ENCODE measurements at regions not wholly inside any gene's neighbourhood (a gene's known extent, or its start where the extent isn't known, plus 50 kb on each side); places are given as distances from the start of the nearest gene placed in this dataset.

DNA sequence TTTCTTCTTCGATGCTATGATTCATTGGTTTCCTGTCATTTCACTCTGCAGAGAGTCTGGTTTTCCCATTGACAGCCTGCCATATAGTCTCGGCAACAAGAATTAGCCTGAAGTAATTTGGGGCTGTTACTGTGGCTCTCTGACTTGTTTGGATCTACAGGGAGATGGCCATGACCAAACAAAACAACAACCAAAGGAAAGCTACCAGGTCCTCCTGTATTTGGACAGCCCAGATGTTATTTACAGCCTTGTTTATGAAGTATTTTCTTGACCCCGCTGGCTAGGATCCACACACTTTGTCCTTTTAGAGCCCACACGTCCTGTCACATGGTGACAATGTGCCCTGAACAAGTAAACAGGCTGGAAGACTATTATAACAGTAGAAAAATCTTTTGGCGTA is 111.4 kb upstream of the PREP start (continued):
- TF ChIP-seq, protein P1, sequence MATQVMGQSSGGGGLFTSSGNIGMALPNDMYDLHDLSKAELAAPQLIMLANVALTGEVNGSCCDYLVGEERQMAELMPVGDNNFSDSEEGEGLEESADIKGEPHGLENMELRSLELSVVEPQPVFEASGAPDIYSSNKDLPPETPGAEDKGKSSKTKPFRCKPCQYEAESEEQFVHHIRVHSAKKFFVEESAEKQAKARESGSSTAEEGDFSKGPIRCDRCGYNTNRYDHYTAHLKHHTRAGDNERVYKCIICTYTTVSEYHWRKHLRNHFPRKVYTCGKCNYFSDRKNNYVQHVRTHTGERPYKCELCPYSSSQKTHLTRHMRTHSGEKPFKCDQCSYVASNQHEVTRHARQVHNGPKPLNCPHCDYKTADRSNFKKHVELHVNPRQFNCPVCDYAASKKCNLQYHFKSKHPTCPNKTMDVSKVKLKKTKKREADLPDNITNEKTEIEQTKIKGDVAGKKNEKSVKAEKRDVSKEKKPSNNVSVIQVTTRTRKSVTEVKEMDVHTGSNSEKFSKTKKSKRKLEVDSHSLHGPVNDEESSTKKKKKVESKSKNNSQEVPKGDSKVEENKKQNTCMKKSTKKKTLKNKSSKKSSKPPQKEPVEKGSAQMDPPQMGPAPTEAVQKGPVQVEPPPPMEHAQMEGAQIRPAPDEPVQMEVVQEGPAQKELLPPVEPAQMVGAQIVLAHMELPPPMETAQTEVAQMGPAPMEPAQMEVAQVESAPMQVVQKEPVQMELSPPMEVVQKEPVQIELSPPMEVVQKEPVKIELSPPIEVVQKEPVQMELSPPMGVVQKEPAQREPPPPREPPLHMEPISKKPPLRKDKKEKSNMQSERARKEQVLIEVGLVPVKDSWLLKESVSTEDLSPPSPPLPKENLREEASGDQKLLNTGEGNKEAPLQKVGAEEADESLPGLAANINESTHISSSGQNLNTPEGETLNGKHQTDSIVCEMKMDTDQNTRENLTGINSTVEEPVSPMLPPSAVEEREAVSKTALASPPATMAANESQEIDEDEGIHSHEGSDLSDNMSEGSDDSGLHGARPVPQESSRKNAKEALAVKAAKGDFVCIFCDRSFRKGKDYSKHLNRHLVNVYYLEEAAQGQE (IDR thresholded peaks at IDR 0.05; ENCODE audit: borderline replicate concordance in 1 of 2, low read depth in 1 of 2, low read length in 2 of 2): no peak
- TF ChIP-seq HCFC1 (IDR thresholded peaks at IDR 0.05; ENCODE audit: low read depth, low read length): no peak
- TF ChIP-seq, protein P2, sequence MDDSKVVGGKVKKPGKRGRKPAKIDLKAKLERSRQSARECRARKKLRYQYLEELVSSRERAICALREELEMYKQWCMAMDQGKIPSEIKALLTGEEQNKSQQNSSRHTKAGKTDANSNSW (CRISPR knock-in tag; IDR thresholded peaks at IDR 0.05; ENCODE audit: borderline replicate concordance): no peak

GRCh38 chr6:105511639-105512038 is 108.8 kb upstream of the PREP start:
- H3K27ac ChIP-seq (ENCODE audit: extremely low read length, insufficient read depth, low read length): no peak overlapping the region
- no peak overlapping the region for H3K9ac ChIP-seq (ENCODE audit: insufficient read depth, low read depth, low read length)
- H2AFZ ChIP-seq (ENCODE audit: low read length): no peak overlapping the region
- H3K4me2 ChIP-seq (ENCODE audit: low read depth, low read length): no peak overlapping the region
- ATAC-seq (no peak), FAIRE-seq (no peak), DNase-seq (ENCODE audit: low spot score) (no peak)
- H3K4me1 ChIP-seq (ENCODE audit: insufficient read depth, low read length): no peaks in the 10 kb centered on the region
- no peak overlapping the region for H3K4me3 ChIP-seq (replicated peaks in 1 of 3; ENCODE audit: insufficient read depth in 1 of 3, low read depth in 2 of 3, low read length in 3 of 3)
- H3K27me3 ChIP-seq (ENCODE audit: control insufficient read depth in 1 of 2, insufficient read depth in 2 of 2, low read length in 2 of 2): no peaks in the 10 kb centered on the region; a peak in 1 of 5 replicates
- H3K79me2 ChIP-seq (ENCODE audit: insufficient read depth, low read length): no peaks in the 10 kb centered on the region
- H3K36me3 ChIP-seq (replicated peaks in 1 of 2; ENCODE audit: control insufficient read depth in 1 of 2, insufficient read depth in 2 of 2, low read length in 2 of 2): no peaks in the 10 kb centered on the region
- intact Hi-C loops (cut with micrococcal nuclease; ENCODE audit: unreplicated experiment): no loop called here
- ChIA-PET POLR2A (no interaction called here), CTCF (ENCODE audit: low intra/inter-chr PET ratio, low total read pairs) (no interaction called here)
- BruUV-seq (replicated peaks): no TSS peak
- H4K20me1 ChIP-seq (ENCODE audit: insufficient read depth, low read length): no peaks in the 10 kb centered on the region
- in situ Hi-C loops (cut with HindIII; ENCODE audit: extremely low pct_ligation_motif_present, low pct_unique_long_range_greater_than_20kb): no loop called here
- no peaks in the 10 kb centered on the region for H3K9me3 ChIP-seq (ENCODE audit: low read length)
- TF ChIP-seq NR0B2 (CRISPR knock-in tag; IDR thresholded peaks at IDR 0.05) (no peak), KAT7 (CRISPR knock-in tag; IDR thresholded peaks at IDR 0.05; ENCODE audit: borderline replicate concordance) (no peak), ZBTB7B (CRISPR knock-in tag; IDR thresholded peaks at IDR 0.05) (no peak), KAT8 (CRISPR knock-in tag; IDR thresholded peaks at IDR 0.05) (no peak)
- 0% methylated on average over 2 of the region's 2 CpGs for WGBS (ENCODE audit: low lambda C conversion rate)
